NCI-H1694 treated with DMSO at 0.1 percent for 48 hours (cell line): ENCODE measurements at regions not wholly inside any gene's neighbourhood (a gene's known extent, or its start where the extent isn't known, plus 50 kb on each side); places are given as distances from the start of the nearest gene placed in this dataset.
"Not testable (repeated sequence)": the region's sequence is repeated elsewhere in the genome, so short reads cannot be mapped to it uniquely, and the experiment has no call there.

Source experiments
- DNase-seq: peaks from one replicate; lab custom pipeline; 2025; lab: John Stamatoyannopoulos, UW

DNA sequence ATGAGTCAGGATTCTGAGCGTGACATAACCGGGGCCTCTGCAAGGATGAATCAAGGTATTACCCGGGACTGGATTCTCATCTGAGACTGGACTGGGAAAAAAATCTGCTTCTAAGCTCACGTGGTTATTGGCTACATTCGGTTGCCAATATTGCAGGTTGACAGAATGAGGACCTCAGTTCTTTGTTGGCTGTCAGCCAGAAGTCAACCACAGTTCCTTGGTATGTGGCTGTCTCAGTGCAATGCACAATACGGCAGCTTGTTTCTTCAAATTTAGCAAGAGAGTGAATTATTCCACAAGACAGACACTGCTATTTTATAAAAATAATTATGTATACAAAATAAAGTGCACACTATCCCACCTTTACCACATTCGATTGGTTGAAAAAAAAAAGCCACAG lies 424.2 kb downstream of the KLHL4 start:
- DNase-seq: no peak

DNA sequence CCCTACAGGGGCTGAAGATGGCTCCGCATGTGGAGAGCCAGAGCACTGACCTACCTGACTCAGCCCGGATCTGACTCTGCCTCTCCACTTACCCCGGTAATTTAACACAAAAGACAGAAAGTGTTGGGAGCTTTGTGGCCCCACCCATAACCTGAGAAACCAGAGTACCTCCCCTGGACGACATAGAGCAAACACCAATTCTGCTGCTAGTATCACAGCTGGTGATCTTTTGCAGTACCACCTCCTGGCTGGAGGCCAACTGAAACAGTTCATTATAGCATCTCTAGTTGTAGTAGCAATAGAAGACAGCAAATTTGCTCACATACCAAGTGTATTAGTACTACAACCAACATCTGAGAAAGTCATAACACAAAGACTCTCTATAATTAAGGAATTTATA lies 443.9 kb downstream of the KLHL4 start:
- DNase-seq: no peak

DNA sequence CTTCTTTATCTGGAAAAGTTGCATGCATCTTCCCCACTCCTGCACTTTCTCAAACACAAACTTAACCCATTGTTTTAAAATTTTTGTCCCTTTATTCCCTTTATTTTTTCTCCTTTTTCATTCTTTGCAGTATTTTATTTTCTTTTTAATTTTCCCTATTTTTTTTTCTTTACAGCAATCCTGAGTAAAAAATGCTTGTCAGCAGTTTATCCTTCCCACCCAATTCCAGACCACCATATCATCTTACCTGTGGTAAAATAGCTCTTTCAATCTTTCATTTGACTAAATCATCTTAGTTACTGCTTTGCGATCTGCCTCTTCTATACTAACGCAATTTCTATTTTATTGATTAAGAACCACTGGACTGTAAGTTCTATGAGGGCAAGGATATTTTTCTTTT lies 450.5 kb downstream of the KLHL4 start:
- no peak for DNase-seq

DNA sequence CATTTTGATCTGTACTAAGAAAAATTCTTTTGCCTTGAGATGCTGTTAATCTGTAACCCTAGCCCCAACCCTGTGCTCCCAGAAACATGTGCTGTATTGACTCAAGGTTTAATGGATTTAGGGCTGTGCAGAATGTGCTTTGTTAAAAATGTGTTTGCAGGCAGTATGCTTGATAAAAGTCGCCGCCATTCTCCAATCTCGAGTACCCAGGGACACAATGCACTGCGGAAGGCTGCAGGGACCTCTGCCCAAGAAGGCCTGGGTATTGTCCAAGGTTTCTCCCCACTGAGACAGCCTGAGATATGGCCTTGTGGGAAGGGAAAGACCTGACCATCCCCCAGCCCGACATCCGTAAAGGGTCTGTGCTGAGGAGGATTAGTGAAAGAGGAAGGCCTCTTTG lies 454.5 kb downstream of the KLHL4 start:
- not testable (repeated sequence) for DNase-seq

DNA sequence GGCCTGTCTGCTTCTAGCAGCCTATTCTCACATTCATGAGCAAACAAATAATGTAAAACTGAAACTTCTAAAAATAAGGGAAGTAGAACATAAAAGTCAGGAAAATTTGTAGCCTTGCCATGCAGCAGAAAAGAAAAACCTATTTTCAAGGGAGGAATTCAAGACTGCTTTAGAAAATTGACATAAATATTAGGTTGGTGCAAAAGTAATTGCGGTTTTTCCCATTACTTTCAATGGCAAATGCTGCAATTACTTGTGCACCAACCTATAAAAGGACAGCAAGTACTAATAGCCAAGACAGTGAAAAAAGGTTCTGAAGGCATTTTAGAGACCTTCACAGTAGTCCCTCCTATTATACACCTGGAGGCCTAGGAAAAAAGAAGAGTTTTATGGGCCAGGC lies 457.8 kb downstream of the KLHL4 start:
- DNase-seq: no peak

DNA sequence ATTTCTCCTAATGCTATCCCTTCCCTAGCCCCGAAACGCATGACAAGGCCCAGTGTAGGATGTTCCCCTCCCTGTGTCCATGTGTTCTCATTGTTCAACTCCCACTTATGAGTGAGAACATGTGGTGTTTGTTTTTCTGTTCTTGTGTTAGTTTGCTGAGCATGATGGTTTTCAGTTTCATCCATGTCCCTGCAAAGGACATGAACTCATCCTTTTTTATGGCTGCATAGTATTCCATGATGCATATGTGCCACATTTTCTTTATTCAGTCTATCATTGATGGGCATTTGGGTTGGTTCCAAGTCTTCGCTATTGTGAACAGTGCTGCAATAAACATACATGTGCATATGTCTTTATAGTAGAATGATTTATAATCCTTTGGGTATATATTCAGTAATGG lies 490.3 kb downstream of the KLHL4 start:
- not testable (repeated sequence) for DNase-seq

DNA sequence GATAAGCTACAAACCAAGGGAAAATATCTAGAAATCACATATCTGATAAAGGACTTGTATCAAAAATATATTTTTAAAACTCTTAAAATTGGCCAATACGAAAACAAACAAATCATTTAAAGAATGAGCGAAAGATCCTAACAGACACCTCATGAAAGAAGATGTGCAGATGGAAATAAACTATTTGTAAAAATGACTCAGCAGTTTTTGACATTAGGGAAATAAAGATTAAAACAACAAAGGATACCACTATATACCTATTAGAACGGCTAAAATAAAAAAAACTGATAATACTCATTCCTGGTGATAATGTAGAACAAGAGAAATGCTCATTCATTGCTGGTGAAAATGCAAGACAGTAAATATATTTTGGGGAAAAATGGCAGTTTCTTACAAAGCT lies 506.4 kb downstream of the KLHL4 start:
- DNase-seq: no peak

DNA sequence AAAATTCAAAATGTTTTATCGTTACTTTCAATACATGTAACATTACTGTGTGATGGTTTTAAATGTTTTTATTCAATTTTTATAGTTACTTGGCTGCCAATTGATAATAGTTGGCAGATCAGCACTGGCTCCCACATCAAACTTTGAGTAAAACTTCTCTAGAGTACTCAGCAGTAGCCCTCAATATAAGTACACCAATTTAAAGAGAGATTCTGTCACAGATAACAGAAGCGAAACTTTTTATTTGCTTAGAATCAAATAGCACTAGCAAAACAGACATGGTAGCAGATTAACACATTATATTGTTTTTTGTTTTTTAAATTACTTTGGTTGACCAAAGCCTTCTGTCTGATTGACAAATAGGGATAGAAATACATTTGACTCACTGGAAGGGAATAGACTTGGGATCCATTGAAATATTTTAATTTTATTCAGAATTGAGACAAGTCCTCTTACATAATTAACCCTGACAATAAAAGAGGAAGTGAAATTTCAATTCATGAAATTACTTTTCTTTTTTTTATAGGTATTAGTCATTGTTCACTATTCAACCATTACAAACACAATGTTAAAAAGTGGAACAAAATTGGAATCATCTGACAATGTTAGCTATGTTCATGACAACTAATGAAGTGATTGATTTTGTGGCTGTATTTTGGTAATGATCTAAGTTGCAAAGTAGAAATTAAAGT lies 554.9 kb downstream of the KLHL4 start:
- no peak for DNase-seq

DNA sequence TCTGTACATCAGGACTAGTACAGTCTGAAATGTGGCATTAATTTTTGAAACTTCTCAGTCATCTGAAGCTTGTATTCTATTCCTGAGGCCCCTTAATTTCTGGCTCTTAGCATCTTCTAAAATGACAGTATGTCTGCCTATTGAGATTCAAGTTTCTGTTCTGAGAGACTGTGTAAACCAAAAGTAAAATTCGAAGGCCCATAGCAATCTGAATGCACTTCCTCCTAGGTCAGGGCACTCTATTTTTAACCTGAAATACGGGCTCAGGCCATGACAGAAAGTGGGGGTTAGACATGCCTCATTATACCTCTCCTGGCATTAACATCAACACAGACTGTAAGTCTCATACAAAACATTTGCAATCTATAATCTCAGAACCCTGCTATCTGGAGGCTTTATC lies 584.4 kb downstream of the KLHL4 start:
- DNase-seq: no peak

DNA sequence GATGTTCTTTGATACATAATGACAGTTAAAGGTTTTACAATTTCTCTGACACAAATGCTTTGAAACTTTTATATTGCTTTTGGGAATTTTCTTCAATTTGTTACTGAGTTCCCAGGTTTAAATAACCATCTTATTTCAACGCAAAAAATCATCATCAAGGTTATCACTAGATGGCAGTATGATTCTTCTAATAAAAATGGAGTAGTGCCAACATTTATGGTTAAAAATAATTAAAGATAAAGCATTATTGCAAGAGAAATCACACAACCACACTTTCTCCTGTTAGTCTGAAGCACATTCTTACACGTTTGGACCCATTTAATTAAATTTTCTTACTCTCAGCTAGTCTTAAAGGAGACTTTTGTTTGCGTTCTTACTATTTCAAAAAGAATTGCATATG lies 611.3 kb upstream of the CPXCR1 start:
- peak; percentile 3 for DNase-seq

DNA sequence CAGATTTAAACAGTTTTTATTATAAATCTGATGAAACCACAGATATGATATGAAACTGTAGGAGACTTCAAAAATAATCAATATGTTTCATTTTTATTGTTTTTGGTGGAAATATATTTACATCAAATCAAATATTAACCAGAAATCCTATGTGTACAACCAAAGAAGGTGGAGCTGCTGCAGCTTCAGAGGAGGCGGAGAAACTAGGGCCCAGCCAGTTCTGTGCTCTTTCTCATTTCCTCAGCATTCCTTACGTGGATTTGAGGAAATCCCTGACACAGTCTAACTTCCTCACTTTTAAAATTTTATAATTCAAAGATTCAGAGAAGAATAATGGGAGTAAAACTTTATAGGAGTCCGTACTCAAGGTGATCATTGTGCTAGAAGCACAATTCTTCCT lies 610.7 kb upstream of the CPXCR1 start:
- DNase-seq: no peak

DNA sequence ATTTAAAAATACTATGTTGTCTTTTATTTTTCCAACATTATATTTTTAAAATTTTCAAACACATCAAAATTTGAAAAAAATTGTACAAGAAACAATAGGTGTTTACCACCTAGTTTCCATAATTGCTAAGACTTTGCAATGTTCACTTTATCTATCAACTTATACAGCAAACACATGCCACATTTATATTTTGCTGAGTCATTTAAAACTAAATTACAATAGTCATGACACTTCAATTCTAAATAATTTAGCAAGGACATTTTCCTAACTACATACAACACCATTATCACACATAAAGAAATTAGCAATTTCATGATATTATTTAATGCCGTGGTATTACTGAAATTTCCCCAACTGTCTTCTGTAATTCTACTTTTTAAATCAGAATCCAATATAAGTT lies 600.4 kb upstream of the CPXCR1 start:
- DNase-seq: no peak

DNA sequence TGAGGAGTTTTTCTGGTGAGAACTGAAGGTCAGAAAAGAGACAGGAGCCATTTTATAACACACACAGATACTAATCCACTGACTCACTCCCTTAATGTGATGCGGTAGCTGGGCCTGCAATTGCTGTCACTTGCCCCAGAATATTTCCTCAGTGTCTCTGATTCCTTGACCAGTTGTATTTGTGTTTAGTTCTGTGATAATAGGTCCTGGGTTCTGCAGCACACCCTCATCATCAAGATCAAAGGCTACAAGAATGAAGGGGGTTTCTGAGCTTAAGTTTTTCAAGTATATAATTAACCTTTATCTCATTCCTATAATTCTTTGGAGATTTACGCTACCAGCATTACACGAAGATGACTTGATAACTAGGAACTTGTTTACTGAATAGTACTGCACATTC lies 576.5 kb upstream of the CPXCR1 start:
- DNase-seq: no peak

DNA sequence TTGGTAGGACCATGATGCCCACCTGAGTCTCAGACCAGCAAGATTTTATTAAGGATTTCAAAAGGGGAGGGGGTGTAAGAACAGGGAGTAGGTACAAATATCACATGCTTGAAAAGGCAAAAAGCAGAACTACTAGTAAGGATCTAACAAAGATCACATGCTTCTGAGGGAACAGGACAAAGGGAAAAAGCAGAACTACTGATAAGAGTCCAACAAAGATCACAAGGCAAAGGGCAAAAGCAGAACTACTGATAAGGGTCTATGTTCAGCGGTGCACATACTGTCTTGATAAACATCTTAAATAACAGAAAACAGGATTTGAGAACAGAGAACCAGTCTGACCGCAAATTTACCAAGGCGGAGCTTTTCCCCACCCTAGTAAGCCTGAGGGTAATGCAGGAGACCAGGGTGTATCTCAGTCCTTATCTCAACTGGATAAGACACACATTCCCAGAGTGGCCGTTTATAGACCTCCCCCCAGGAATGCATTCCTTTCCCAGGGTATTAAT lies 573.0 kb upstream of the CPXCR1 start:
- DNase-seq: not testable (repeated sequence)

DNA sequence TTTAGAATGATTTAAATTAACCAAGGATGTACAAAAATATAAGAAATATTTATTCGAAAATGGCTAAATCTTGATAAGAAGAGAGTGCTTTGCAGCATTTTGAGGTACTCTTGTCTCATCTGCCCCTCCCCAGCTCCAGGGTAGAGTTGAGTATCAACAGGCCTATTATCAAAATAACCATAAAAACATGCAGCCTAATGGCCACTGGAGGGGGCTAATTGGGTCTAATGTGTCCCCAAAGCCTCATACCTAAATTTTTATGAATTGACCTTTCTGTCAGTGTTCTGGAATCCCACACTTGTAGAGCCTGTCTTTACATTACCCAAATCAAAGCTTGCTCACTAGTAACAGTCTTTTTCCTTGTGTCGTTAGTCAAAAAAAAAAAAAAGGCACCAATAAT lies 544.9 kb upstream of the CPXCR1 start:
- no peak for DNase-seq

DNA sequence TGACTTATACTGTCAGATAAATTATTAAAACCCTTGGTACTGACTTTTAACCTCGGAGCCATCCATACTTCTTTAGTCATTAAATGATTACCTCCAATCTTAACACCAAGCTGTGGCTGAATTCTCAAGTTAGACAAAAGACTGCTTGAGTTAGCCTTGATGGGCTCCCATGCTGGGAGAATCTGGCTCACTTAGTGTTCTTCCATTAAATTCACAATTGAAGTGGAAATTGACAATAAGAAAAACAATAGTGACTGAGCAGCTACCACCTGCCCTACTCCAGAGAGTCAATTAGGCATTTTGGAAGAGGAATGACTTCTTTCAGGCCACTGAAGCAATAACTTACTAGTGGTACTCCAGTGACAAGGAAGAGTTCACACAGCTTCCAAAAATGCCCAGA lies 503.0 kb upstream of the CPXCR1 start:
- DNase-seq: no peak

DNA sequence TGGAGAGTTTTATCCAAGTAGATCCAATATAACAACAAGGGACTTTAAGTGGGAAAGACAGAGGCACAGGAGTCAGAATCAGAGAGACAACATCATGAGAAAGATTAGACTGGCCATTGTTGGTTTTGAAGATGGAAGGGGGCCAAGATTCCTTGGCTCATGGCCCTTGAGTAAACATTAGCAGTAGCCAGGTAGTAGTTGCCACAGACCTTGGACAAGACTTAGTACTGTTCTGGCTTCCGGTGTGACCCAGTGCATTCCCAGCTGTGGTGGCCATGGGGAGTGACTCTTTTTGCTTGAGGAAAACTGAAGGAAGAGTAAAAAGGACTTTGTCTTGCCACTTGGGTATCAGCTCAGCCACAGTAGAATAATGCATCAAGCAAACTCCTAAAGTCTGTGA lies 462.2 kb upstream of the CPXCR1 start:
- DNase-seq: no peak

DNA sequence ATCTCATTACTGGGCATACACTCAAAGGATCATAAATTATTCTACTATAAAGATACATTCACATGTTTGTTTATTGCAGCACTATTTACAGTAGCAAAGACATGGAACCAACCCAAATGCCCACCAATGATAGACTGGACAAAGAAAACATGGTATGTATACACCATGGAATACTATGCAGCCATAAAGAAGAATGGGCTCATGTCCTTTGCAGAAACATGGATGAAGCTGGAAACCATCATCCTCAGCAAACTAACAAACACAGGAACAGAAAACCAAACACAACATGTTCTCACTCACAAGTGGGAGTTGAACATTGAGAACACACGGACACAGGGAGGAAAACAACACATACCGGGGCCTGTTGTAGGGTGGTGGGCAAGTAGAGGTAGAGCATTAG lies 433.1 kb upstream of the CPXCR1 start:
- DNase-seq: not testable (repeated sequence)

DNA sequence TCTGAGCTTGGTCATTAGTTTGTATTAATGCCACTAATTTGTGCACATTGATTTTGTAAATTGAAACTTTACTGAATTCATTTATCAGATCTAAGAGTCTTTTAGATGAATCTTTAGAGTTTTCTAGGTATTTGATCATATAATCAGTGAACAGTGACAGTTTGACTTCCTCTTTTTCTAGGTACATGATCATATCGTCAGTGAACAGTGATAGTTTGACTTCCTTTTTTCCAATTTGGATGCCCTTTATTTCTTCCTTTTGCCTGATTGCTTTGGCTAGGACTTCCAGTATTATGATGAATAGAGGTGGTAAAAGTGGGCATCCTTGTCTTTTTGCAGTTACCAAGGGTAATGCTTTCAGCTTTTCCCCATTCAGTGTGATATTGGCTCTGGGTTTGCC lies 421.4 kb upstream of the CPXCR1 start:
- DNase-seq: no peak

DNA sequence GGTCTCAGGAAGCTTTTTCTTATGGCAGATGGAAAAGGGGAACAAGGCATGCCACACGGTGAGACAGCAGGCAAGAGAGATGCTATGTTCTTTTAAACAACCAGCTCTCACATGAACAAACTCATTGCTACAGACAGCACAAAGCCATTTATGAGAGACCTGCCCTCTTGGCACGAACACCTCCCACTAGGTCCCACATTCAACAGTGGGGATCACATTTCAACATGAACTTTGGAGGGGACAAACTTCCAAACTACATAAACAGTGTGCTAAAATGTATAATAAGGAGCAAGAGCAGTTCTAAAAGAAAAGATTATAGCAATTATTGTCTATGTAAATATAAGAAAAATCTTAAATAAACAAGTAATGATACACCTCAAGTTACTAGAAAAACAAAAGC lies 391.8 kb upstream of the CPXCR1 start:
- DNase-seq: no peak

DNA sequence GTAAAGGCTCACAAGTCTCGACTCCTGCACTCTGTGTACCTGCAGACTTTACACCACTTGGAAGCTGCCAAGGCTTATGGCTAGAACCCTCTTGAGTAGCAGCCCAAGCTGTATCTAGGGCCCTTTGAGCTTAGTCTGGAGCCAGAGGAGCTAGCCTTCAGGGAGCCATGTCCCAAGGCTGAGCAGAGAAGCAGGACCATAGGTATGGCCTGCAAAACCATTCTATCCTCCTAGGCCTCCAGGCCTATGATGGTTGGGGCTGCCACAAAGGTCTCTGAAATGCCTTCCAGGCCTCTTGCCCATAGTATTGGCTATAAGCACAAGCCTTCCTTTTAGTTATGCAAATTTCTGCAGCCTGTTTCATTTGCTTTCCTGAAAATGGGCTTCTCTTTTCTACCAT lies 380.7 kb upstream of the CPXCR1 start:
- DNase-seq: no peak

DNA sequence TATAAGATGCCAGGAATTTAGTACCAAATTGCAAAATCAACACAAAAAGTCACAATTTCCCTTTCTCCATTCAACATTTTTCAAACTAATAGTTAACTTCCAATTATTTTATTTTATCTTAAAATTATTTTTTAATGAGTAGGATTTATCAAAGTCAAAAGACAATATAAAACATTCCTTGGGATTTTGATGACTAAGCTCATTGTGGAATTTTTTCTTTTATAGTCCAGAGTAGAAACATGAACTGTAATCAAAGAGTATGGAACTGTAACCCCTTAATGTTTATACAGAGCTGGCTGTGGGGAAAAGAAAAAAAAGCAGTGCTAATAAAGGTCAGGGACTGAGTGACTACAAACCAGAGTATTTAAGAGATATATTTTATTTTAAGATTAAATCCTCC lies 368.6 kb upstream of the CPXCR1 start:
- no peak for DNase-seq

DNA sequence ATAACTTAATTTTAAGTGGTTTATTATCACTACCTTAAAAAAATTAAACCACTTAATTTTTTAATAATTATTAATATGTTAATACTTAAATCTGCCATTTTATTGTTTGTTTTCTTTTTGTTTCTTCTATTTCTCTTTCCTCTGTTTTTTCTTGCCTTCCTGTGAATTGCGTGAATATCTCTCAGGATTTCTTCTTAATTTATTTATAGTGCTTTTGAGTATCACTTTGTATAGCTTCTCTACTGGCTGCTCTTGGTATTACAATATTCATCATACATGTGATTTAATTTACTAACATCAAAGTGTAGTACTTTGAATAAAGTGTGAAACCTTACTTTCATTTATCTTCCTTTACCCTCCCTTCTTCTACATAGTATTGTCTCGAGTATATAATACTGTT lies 349.5 kb upstream of the CPXCR1 start:
- DNase-seq: no peak

DNA sequence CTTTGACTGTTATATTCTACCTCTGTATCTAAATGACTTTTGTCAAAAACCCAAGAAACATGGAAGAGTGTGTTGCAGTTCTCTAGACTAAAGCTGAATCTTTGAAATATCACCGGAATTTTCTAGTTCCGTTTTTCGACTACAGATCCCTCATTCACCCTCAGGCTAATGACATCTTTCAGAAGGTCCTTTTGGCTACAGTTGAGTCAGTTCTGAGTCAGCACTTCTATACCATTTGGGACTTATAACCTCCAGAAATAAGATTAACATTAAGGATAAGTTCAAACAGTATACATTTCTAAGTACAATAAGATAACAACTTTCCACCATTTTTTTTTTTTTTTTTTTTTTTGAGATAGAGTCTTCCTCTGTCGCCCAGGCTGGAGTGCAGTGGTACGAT lies 331.0 kb upstream of the CPXCR1 start:
- no peak for DNase-seq

DNA sequence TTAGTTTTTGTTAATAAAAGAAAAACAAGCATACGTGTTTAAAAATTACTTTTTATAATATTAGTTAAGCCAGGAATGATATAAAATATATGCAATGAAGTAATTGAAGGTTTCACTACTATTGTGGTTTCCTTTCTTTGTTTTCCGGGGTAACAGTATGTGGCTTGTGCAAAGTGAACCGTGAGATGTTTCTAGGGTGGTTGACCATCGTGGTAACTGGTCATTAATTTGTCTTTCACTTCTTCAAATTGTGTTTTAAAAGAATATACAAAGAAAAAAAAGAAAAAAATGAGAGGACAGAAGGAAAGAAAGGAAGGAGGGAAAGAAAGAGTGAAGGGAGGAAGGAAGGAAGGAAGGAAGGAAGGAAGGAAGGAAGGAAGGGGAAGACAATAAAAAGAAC lies 330.1 kb upstream of the CPXCR1 start:
- no peak for DNase-seq
